ENCODE measurements at regions not wholly inside any gene's neighbourhood (a gene's known extent, or its start where the extent isn't known, plus 50 kb on each side); places are given as distances from the start of the nearest gene placed in this dataset.

DNA sequence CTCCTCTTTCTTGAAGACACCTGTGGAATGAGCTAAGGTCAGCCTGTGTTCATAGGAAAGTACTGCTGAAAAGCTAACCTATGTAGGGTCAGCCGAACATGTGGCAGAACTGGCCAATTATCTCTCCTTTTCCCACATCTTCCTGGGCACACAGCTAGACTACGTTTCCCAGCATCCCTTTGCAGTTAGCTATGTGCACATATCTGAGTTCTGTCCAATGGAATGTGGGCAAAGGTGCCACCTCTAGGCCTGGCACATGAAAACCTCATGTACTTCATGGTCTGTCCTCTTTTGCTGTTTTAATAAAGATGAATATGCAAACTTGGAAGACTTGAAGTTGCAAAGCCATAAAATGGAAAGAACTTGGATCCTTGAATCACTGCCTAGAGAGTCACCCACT lies 352.6 kb downstream of the TNS1 start:
- ChIA-PET POLR2A (interaction anchor here (0.8 kb wide), 1 partner anchor 9 kb away, joined by 3 read pairs; no protein-coding TSS in a partner anchor), CTCF (interaction anchor here (0.8 to 2.0 kb wide), 10 partner anchors 7 to 63 kb away, joined by 3 to 10 read pairs (median 5); no protein-coding TSS in a partner anchor)
- TF ChIP-seq ELF4 (IDR thresholded peaks at IDR 0.05) (no peak), FOXK2 (IDR thresholded peaks at IDR 0.05) (no peak), ARNT (IDR thresholded peaks at IDR 0.05) (no peak), ZNF384 (IDR thresholded peaks at IDR 0.05) (no peak)
- no peak for DNase-seq (ENCODE audit: extremely low spot score)

DNA sequence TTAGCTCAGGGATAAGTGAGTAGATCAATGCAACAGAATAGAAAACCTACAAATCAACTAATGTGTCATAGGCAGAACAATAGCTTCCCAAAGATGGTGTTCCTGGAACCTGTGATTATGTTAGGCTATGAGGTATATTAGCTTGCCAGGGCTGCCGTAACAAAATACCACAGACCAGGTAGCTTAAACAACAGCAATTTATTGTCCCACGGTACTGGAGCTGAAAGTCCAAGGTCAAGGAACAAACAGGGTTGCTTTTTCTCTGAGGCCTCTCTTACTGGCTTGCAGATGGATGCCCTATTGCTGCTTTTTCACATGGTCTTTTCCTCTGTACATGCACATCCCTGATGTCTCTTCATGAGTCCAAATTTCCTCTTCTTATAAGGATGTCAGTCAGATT lies 354.9 kb downstream of the TNS1 start:
- TF ChIP-seq ARNT (IDR thresholded peaks at IDR 0.05) (no peak), BHLHE40 (IDR thresholded peaks at IDR 0.05; ENCODE audit: borderline replicate concordance) (no peak), CTBP1 (IDR thresholded peaks at IDR 0.05; ENCODE audit: borderline replicate concordance) (no peak), FOXM1 (IDR thresholded peaks at IDR 0.05; ENCODE audit: borderline replicate concordance) (no peak), ZNF384 (IDR thresholded peaks at IDR 0.05) (no peak), HDGF (IDR thresholded peaks at IDR 0.05; ENCODE audit: borderline replicate concordance) (no peak), NFRKB (IDR thresholded peaks at IDR 0.05) (no peak), FOXA1 (IDR thresholded peaks at IDR 0.05) (no peak), SP1 (IDR thresholded peaks at IDR 0.05) (no peak), SUZ12 (IDR thresholded peaks at IDR 0.05) (no peak), ELF4 (IDR thresholded peaks at IDR 0.05) (no peak), TARDBP (IDR thresholded peaks at IDR 0.05) (no peak)
- TF ChIP-seq, protein P1, sequence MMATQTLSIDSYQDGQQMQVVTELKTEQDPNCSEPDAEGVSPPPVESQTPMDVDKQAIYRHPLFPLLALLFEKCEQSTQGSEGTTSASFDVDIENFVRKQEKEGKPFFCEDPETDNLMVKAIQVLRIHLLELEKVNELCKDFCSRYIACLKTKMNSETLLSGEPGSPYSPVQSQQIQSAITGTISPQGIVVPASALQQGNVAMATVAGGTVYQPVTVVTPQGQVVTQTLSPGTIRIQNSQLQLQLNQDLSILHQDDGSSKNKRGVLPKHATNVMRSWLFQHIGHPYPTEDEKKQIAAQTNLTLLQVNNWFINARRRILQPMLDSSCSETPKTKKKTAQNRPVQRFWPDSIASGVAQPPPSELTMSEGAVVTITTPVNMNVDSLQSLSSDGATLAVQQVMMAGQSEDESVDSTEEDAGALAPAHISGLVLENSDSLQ (IDR thresholded peaks at IDR 0.05) = no peak
- no peak for DNase-seq (ENCODE audit: extremely low spot score)
- ChIA-PET POLR2A (no interaction called here), CTCF (no interaction called here)

DNA sequence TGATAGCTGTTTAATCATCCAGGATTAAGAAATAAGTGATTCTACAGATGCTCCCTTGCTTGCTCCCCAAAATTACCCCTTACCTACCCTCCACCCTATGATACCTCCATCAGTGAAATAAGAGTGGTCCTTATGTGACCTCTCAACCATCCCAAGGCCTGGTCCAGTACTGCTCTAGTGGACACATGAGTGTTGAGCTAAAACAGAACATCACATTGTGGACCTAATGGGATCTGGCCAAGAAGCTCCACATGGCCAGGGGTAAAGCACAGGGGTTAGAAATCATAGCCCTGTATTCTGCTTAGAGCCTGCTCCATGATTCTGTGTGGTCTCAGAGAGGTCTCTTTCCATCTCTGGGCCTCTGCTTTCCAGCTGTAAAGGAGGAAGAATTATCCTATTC lies 355.6 kb downstream of the TNS1 start:
- no peak for TF ChIP-seq ZNF384 (IDR thresholded peaks at IDR 0.05)
- no peak for TF ChIP-seq SP1 (IDR thresholded peaks at IDR 0.05)
- TF ChIP-seq FOXK2 (IDR thresholded peaks at IDR 0.05) = no peak

DNA sequence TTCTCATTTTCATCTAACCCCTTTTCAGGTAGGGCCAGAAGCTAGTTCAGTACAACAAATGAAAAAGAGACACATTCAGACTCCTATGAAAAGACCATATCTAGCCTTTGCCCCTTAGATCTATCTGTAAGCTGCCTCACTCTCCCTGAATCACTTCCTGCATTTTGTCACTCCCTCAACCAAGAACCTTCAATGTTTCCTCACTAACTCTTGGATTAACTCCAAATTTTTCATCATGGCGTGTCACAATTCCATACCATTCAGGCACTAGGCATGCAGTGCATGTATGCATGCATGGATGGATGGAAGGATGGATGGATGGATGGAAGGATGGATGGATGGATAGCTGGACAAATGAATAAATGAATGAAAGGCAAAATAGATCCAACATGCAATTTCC lies 356.9 kb downstream of the TNS1 start:
- CTCF ChIA-PET = no interaction called here
- DNase-seq (ENCODE audit: extremely low spot score) = no peak
- POLR2A ChIA-PET = no interaction called here
- TF ChIP-seq NFRKB (IDR thresholded peaks at IDR 0.05) (no peak), ELF4 (IDR thresholded peaks at IDR 0.05) (no peak), L3MBTL2 (conservative IDR thresholded peaks at IDR 0.05) (no peak), ZNF384 (IDR thresholded peaks at IDR 0.05) (no peak), CTBP1 (IDR thresholded peaks at IDR 0.05; ENCODE audit: borderline replicate concordance) (no peak), FOXA1 (IDR thresholded peaks at IDR 0.05) (no peak), TARDBP (IDR thresholded peaks at IDR 0.05) (no peak)
- TF ChIP-seq, protein P1 (IDR thresholded peaks at IDR 0.05) = no peak

More for the DNA sequence above, 355.6 kb downstream of the TNS1 start:
- ChIA-PET CTCF (no interaction called here), POLR2A (no interaction called here)
- DNase-seq (ENCODE audit: extremely low spot score) = no peak

DNA sequence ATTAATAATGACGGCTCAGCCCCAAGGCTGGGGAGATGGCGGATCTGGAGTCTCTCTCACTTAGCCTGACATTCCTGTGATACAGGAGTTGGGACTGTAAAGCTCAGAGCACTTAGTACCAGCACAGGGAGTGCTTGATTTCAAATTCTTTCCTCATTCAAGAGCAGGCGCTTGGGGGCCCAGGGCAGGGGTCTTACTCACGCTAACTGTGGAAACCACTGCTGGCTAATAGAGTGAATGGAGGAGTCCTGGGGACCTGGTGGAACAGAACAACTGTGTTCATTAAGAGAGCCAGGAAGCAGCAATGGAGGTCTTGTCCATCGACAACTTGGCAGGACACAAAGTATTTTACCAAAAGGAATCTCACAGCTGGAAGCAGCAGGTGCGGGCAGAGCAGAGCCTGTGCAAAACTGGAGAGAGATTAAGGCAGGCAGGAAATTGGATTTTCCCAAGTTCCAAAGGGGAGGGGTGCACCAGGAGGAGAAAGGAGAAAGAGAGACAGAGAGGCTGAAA lies 358.9 kb downstream of the TNS1 start:
- TF ChIP-seq SP1 (IDR thresholded peaks at IDR 0.05) (no peak), FOXM1 (IDR thresholded peaks at IDR 0.05; ENCODE audit: borderline replicate concordance) (no peak), TARDBP (IDR thresholded peaks at IDR 0.05) (no peak)
- CTCF ChIA-PET = interaction anchor here (1.8 kb wide), 1 partner anchor 7 kb away, joined by 10 read pairs; no protein-coding TSS in a partner anchor
- POLR2A ChIA-PET = no interaction called here
- DNase-seq (ENCODE audit: extremely low spot score) = no peak

DNA sequence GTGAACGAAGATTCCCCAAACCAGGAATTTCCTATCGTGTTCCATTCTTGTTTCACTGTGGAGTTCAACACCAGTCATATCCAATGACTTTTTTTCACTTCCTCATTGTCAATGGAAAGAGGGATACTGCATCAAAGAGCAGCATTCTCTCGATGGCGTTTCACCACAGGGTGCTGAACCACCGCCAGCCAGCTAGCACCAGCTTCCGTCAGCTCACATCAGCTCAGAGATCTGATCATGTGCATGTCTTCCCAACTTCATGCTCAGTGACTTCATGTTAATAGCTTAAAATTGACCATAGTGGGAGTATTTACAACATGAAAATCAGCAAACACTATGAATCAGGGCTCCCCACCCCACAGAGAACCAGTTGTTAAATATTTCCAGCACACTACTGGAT lies 359.9 kb downstream of the TNS1 start:
- no peak for TF ChIP-seq ZNF384 (IDR thresholded peaks at IDR 0.05)
- no peak for TF ChIP-seq FOXA1 (IDR thresholded peaks at IDR 0.05)
- no peak for TF ChIP-seq L3MBTL2 (conservative IDR thresholded peaks at IDR 0.05)
- TF ChIP-seq, protein P1 (IDR thresholded peaks at IDR 0.05) = no peak
- TF ChIP-seq FOXM1 (IDR thresholded peaks at IDR 0.05; ENCODE audit: borderline replicate concordance) = no peak
- TF ChIP-seq FOXK2 (IDR thresholded peaks at IDR 0.05) = no peak
- no peak for TF ChIP-seq CTBP1 (IDR thresholded peaks at IDR 0.05; ENCODE audit: borderline replicate concordance)
- TF ChIP-seq ARNT (IDR thresholded peaks at IDR 0.05) = no peak
- no peak for TF ChIP-seq BHLHE40 (IDR thresholded peaks at IDR 0.05; ENCODE audit: borderline replicate concordance)
- no peak for TF ChIP-seq NFRKB (IDR thresholded peaks at IDR 0.05)
- TF ChIP-seq HDGF (IDR thresholded peaks at IDR 0.05; ENCODE audit: borderline replicate concordance) = no peak
- no peak for TF ChIP-seq SUZ12 (IDR thresholded peaks at IDR 0.05)
- no peak for TF ChIP-seq SP1 (IDR thresholded peaks at IDR 0.05)
- TF ChIP-seq LEF1 (IDR thresholded peaks at IDR 0.05; ENCODE audit: borderline replicate concordance) = no peak
- no peak for TF ChIP-seq TARDBP (IDR thresholded peaks at IDR 0.05)
- no peak for TF ChIP-seq ELF4 (IDR thresholded peaks at IDR 0.05)
- POLR2A ChIA-PET = no interaction called here
- CTCF ChIA-PET = interaction anchor here (0.6 to 1.8 kb wide), 2 partner anchors 8 to 493 kb away, joined by 5 to 10 read pairs; no protein-coding TSS in a partner anchor
- no peak for DNase-seq (ENCODE audit: extremely low spot score)

DNA sequence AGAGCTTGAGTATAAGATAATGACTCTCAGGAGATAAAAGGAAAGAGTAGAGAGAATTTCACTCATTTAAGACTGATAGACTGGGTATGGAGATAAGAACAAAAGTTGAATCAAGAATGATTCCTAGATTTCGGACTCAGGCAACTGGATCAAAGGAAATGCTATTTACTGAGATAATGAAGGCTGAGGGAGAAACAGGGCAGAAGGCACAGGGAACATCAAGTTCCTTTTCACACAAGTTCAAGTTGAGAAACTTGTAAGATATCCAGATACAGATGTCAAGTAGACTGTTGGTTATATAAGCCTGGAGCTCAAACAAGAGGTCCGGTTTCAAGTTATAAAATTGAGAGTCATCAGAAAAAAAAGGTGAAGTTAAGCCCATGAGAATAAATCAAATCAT lies 360.8 kb downstream of the TNS1 start:
- POLR2A ChIA-PET = interaction anchor here (1.6 kb wide), 1 partner anchor 9 kb away, joined by 3 read pairs; no protein-coding TSS in a partner anchor
- TF ChIP-seq LEF1 (IDR thresholded peaks at IDR 0.05; ENCODE audit: borderline replicate concordance) (no peak), NFRKB (IDR thresholded peaks at IDR 0.05) (no peak), FOXM1 (IDR thresholded peaks at IDR 0.05; ENCODE audit: borderline replicate concordance) (no peak), L3MBTL2 (conservative IDR thresholded peaks at IDR 0.05) (no peak), ZNF384 (IDR thresholded peaks at IDR 0.05) (no peak)
- CTCF ChIA-PET = interaction anchor here (0.6 to 1.8 kb wide), 2 partner anchors 9 to 406 kb away, joined by 3 to 10 read pairs; no protein-coding TSS in a partner anchor

More for the DNA sequence above, 360.8 kb downstream of the TNS1 start:
- DNase-seq (ENCODE audit: extremely low spot score) = no peak

Data from HEK293T (cell line).